NCI-H2196 treated with DMSO at 0.1 percent for 48 hours (cell line): ENCODE measurements at regions not wholly inside any gene's neighbourhood (a gene's known extent, or its start where the extent isn't known, plus 50 kb on each side); places are given as distances from the start of the nearest gene placed in this dataset.
"Not testable (repeated sequence)": the region's sequence is repeated elsewhere in the genome, so short reads cannot be mapped to it uniquely, and the experiment has no call there.

Experiments
- DNase-seq: peaks from one replicate; lab custom pipeline; 2025; ENCODE audit not compliant: unreplicated experiment; lab: John Stamatoyannopoulos, UW

DNA sequence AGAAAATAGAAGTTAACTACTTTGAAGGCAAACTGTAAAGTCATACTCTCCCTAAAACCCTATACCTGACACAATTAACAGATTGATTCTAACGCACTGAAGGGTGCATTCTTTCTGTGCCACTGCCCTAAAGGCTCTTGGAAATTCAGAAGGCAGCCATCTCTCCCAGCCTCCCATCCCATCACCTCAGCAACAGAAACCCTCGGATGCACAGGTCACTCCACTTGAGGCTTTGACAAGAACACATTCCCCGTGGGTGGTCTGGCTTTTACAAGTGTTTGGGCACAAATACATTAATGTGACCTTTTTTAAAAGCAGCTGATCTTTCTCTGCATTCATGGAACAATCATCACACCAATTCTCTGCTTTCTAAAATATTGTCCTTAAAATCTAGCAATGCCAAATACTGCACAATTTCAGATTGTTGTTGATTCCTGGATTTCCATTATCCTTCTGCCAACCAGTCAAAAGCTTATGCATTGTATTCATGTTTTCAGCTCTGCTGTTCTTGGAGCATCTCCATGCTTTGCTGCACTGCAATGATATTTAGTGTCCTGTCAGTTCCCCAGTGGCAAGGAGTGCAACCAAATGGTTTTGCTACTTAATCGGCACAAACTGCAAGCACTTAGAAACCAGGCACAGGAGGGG, 175.6 kb downstream of the TMEM161B start:
- DNase-seq: no peak

DNA sequence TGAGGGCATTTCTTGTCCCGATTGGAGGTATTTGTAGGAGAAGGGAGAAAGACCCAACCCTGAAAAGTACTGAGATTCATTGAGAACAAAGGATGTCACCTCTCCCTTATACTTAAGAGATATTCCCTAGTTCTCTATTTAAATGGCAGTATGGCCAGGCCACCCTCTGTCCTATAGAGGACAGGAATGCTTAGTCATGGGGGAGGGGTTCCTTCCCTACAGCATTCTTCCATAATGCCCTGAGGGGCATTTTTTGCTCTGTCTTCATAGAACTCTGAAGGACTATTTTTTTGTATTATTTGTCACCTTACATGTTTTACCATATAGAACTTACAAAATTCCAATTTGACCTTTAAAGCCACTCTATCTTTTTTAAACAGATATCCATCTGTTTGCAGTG, 176.3 kb downstream of the TMEM161B start:
- no peak for DNase-seq

DNA sequence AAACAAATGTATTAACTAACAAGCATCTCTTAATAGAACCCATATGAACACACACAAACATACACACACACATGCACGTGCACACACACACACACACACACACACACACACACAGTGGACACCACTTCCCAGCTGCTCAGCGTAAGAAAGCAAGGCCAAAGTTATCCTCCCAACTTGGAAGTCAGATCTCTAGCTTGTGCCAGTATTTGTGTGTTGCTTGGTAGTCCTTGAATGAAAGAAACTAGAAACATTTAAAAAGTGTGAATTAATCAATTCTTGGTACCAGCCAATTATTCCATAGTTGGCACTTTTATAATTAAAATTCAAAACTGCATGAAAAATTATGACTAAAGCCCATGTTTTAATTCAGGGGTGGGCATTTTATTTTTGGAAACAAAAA, 178.1 kb downstream of the TMEM161B start:
- DNase-seq: no peak

DNA sequence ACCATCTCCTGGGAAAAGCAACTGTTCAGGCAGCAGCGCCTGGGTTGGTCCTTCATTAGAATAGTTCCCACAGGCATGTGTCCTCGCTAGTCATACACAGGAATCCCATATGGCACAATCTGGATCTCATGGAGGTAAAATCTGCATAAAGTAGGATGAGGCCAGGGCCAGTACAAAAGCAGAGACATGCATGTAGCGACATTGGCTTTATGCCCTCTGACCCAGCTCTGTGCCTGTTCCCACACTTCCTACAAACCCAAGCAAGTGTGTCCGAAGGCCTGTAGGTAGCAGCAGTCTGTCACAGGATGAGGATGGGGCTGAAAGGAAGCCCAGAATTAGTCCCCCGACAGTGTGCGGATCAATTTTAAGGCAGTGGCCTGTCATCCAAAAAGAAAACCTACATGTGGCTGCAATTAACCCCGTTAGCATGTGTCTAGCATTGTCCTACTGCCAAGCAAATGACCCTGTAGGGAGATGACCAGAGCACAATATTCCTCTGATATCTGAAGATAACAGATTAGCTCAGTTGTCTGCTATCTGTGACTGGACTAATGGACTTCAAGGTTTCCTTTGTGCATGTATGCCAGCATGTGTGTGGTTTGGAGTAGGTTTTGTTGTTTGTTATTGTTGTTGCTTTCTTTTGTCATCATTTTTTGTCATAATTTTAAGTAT, 178.8 kb downstream of the TMEM161B start:
- DNase-seq: no peak

DNA sequence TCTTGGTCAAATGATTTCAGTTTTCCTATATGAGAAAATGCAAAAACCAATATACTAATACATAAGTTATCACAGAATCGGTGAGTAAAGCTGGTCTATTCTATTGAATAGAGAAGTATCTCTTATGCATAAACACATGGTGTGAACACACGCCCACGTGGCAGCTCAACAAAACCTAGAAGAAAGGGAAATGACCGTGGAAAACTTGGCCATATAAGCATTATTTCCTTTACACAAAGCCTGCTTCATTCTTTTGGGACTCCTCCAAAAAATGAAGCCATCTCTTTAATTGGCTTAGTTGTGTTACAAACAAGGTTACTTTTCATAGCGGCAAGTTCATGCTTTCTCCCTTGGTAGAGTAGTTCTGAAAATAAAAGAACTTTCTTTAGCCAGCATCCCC, 183.2 kb downstream of the TMEM161B start:
- no peak for DNase-seq

DNA sequence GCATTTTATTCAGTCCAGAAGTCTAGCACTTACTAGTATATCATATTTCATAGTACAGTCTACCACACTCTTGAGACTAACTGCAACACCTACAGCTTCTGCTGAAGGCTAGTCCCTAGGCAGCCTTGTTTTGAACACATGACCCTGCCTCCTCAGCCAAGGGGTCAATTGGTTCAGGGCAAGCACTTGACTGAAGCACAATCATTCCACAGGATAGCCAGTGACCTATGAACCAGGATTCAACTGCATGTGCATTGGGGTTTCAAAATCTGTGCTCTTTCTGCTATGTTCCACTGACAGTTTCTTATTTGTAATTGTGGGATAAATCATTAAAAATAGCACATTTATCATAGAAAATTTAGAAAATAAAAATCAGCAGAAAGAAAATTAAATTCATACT, 186.8 kb downstream of the TMEM161B start:
- no peak for DNase-seq

DNA sequence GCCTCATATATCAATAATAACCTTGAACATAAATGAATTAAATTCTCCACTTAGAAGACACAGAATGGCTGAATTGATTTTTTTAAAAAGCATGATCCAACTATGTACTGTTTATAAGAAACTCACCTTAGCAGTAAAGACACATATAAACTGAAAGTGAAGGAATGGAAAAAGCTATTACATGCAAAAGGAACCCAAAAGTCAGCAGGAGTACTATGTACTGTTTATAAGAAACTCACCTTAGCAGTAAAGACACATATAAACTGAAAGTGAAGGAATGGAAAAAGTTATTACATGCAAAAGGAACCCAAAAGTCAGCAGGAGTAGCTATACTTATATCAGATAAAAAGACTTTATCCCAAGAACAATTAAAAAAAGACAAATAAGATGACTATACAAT, 204.8 kb downstream of the TMEM161B start:
- no peak for DNase-seq

DNA sequence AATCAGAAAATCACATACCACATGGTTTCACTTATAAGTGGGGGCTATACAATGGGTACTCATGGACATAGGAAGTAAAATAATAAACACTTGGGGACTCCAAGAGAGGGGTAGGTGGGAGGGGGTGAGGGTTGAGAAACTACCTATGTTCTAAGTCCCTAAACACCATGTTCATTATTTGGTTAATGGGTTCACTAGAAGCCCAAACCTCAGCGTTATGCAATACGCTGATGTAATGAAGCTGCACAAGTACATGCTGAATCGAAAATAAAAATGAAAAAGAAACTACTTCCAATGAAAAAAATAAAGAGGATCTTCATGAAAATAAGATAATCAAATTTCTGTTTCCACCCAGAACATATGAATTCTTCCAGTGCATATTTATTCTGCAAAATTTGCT, 208.5 kb downstream of the TMEM161B start:
- no peak for DNase-seq

DNA sequence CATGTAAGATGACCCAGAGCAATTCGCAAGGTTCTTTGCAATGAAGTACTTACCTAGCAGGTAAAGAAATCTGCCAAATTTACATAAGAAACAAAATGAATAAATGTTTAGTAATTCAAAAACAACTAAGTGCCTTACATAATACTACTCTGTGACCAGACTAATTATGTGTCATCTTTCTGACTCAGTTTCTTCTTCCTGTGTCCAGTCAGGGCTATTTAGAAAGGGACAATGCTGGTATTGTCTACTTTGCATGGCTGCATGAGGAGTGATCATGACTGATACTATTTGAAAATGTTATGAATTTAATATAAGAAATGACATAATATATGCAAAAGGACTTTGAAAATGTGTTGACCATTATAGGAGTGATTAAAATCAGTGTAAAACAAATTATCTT, 210.0 kb downstream of the TMEM161B start:
- DNase-seq: no peak

DNA sequence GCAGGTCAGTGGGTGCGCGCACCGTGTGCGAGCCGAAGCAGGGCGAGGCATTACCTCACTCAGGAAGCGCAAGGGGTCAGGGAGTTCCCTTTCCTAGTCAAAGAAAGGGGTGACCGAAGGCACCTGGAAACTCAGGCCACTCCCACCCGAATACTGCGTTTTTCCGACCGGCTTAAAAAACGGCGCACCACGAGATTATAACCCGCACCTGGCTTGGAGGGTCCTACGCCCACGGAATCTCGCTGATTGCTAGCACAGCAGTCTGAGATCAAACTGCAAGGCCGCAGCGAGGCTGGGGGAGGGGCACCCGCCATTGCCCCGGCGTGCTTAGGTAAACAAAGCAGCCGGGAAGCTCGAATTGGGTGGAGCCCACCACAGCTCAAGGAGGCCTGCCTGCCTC, 216.2 kb downstream of the TMEM161B start:
- not testable (repeated sequence) for DNase-seq

DNA sequence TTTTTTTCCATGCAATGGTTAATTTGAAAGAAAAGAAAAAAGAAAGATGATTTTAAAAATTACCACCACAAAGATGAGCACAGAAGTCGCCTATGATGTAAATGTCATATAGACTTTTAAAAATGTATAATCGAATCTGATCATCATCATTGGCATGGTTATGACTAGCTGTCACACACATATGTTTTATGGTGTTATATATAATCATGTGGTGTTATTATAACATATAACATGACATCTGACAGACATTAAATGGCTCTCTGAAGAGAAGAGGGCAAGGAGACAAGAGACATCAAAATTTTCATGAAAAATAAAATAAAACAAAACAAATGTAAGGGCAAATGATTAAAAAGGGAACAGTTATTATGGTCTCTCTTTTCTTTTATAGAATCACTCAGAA, 217.5 kb downstream of the TMEM161B start:
- no peak for DNase-seq

DNA sequence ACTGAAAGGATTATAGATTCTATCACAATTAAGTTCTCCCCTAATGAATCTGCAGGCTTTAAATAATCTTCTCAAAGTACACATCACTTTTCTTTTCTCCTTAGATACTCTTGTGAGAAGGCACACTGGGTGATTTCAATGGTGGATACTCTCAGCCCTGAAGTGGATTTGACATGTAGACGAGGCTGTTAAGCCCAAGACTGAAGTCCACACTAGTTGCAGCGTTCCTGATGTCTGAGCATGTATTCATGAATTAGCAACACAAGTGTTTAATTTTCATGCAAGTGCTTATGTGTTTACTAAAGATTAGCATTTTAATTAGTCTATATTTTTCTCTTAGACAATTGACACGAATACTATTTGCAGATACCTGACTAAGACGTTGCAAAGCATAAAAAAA, 218.9 kb downstream of the TMEM161B start:
- DNase-seq: no peak

DNA sequence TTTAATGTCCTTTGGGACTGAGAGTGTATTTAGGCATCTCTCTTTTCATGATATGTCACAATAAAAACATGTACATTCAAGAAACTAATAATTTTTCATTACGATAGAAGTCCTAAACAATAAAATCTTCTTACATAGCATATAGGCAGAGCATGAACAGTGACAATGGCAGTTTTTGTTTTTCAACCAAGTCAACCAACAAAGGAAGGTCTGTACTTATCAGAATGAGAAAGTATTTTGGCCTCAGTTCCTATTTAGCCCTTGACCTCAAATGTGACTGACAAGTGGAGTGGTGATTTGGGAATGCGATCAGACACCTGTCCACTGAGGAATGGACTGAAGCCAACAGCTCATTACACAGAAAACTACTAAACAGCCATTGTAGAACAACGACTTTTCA, 219.5 kb downstream of the TMEM161B start:
- no peak for DNase-seq

DNA sequence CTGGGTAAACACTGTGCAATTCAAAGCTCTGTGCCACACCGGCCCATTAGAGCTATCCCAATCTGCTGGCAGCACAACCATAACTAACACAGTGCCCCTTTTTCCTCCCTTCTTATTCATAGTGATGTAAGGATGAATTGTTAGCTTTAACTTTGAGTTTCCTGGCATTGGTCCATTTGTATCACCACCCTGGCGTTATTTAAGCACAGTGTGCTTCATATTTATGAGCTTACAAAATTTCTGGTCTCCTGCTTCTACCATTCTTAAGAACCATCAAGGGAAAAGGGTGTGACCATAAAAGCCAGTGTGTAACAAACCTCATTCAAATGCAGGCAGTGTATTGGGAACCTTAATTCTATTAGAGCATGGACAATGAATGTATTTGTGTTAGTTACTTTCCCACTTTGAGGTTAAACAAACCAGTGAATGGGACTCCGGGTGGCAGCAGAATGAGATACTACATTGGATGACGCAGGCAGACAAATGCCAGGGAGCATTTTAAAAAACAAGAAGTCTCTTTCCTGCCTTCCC, 222.6 kb downstream of the TMEM161B start:
- no peak for DNase-seq

DNA sequence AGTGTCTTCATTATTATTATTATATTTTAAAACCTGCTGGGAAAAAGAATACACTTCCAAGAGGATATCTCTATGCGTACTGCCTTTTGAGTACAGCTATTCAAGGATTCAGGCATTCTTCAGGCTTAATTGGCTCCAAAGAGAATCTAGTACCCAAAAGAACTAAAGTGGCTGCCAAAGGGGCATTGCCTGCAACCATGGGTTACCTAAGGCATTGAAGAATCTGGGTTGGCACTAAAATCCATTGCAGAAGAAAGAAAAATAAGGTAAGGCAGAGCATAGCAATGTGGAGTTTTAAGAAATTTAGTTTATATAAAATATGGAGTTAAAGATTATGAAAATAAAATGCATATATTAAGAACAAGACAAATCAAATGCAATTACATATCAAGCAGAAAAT, 223.5 kb downstream of the TMEM161B start:
- no peak for DNase-seq

DNA sequence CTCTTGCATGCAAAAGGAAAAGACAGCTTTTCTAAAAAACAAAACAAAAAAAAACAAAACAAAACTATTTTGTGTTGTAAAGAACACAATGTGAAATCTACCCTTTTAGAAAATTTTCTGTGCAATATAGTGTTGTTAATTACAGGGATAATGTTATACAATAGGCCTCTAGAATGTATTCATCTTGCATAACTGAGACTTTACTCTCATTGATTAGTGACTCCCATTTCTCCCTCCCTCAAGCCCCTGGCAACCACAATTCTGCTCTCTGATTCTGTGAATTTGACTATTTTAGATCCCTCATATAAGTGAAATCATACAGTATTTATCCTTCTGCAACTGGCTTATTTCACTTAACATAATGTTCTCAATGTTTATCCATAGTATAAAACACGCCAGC, 234.1 kb downstream of the TMEM161B start:
- DNase-seq: no peak

DNA sequence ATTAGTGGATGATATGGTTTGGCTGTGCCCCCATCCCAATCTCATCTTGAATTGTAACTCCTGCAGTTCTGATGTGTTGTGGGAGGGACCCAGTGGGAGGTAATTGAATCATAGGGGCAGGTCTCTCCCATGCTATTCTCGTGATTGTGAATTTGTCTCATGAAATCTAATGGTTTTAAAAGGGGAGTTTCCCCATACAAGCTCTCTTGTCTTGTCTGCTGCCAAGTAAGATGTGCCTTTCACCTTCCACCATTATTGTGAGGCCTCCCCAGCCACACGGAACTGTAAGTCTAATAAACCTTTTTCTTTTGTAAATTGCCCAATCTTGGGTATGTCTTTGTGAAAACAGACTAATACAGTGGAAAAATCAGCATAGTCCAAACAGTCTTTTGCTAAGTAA, 235.5 kb downstream of the TMEM161B start:
- no peak for DNase-seq

DNA sequence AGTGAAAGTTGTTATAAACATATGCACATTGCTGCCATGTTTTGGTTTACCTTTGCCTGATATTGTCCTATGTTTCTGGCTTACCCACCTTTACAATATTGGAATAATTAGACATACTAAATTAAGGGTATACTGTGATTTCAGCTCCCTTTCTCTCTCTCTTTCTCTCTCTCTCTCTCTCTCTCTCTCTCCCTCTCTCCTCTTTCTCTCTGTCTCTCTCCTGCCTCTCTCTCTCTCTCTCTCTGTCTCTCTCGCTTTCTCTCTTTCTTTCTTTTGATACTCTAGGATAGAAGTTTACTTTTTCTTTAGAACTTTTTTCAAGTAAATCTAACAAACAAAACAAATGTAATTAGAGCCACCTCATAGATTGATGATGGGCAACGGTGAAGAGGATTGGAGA, 239.6 kb downstream of the TMEM161B start:
- DNase-seq: no peak

DNA sequence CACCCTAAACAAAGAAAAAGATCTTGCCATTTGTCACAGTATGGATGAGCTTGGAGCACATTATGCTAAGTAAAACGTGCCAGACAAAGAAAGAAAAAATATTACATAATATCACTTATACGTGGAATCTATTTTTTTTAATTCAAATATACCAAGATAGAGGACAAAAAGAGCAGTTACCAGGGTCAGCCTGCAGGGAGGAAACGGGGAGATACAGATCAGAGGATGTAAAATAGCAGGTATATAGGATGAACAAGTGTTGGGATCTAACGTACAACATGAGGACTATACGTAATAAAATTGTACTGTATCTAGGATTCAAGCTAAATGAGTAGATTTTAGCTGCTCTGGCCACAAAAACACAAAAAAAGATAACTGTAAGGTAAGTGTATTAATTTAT, 247.5 kb downstream of the TMEM161B start:
- DNase-seq: no peak

DNA sequence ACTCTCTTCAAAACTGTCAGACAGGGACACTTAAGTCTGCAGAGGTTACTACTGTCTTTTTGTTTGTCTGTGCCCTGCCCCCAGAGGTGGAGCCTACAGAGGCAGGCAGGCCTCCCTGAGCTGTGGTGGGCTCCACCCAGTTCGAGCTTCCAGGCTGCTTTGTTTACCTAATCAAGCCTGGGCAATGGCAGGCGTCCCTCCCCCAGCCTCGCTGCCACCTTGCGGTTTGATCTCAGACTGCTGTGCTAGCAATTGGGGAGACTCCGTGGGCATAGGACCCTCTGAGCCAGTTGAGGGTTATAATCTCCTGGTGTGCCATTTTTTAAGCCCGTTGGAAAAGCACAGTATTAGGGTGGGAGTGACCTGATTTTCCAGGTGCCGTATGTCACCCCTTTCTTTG, 253.7 kb downstream of the TMEM161B start:
- DNase-seq: not testable (repeated sequence)

DNA sequence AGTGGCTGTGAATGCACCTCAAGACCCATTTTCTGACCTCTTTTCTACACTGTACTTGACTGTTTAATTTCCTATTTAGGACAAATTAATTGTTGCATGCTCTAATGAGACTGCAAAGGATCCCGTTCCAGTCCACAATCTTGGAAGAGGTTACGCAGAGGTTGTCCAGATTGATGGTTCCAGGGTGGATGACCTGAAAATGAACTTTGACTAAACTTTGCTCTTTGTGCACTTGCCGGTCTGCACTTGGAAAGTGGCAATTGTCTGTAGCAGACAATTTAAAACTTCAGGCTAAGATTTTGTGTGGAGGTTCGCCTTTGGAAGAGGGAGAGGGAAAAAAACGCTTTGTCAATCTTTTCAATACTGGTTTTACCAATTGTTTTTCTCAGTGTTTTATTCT, 267.8 kb downstream of the TMEM161B start:
- no peak for DNase-seq

DNA sequence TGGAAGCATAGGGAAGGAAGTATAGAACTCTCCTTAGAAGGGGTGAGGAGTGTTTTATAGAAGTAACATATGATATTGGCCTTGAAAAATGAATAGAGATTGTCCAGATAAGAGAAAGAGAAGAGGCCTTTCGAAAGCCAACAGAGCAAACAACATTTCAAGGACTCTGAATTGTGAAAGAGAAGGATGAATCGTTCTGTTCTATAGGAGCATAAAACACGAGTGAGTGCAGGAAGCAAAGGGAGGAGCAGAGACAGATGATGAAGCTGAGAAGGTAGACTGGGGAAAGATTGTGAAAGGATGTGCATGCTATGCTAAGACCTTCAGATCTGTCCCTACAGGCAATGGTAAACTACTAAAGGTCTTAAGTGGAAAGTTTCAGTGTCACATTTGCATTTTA, 271.0 kb downstream of the TMEM161B start:
- no peak for DNase-seq

DNA sequence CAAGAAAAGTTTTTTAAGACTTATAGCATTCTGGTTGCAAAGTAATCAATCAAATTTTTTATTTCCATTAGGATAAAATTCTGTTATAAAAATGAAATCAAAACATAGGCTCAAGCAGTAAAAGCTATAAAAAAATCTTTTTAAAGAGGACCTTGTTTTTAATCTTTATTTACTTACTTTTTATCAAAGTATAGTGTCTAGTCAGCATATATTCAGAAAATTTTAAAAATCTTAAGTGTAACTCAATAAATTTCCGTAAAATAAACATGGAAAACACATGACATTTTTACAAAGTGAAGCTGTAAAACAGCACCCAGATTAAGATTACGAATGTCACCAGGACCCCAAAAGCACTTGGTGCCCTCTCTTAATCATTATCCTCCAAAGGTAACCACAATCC, 302.4 kb downstream of the TMEM161B start:
- DNase-seq: no peak
